ENCODE measurements at regions not wholly inside any gene's neighbourhood (a gene's known extent, or its start where the extent isn't known, plus 50 kb on each side); places are given as distances from the start of the nearest gene placed in this dataset.

DNA sequence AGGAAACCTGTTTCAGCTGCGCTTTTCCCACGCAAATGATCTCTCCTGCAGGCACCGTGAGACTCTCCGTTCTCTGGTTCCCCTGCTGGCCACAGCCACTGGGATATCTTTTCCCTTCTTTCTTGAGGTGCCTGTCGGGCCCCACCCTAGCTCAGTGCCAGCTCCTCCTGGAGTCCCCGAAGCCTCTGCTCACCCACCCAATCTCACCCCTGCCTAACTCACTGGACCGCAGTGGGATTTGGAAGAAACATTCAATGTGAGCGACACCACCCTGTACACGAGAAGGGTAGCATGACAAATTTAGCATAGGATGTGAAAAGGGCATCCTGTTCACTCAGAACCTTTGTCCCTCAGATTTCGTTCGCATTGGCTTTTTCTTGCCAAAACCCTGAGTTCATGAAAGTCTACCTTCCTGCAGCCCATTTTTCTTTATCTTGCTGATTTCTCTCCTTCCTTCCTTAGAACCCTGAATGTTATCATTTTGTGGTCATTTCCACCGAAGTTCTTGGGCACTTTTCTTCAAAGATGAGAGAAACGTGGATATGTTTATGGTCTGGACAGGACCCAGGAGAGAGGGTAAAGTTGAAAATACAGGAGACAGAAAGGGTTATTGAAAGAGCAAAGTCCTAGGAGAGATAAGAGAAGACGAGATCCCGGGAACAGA is 63.6 kb upstream of the ELK3 start:
- no peak for TF ChIP-seq PAX5 (IDR thresholded peaks at IDR 0.05; ENCODE audit: insufficient read depth, low read length, severe bottlenecking)
- no peak for FAIRE-seq
- DNase-seq (ENCODE audit: insufficient read length, low spot score) = no peak

DNA sequence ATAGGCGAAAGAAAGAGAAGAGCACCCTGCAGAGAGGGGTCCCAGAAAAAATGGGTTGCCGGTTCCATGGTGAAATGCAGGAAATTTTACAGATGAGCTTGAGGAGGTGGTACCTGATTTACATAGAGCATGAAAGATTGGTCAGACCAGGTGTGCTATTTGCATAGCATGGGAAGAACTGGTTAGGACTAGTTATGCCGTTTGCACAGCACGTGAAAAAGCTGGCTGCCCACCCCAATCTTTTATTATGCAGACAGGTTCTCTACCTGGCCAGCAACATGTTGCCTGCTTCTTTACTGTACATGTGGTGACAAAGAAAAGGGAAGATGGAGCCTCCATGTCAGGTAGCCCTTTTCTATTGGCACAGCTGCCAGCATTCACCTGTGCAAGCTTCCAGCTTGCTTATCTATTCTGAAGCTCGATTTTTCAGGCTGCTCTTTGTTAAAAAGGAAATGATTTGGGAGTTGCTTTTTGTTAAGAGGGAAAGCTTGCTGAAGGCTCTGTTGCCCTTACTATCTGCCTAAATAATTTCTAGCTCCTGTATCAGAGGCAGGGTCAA is 62.9 kb upstream of the ELK3 start:
- DNase-seq (ENCODE audit: insufficient read length, low spot score) (no peak), FAIRE-seq (no peak)
- no peak for TF ChIP-seq POLR2AphosphoS5 (IDR thresholded peaks at IDR 0.05; ENCODE audit: low read depth, low read length)
- TF ChIP-seq TAF1 (IDR thresholded peaks at IDR 0.05; ENCODE audit: low read depth, low read length) = no peak
- TF ChIP-seq SPI1 (IDR thresholded peaks at IDR 0.05; ENCODE audit: low read depth, low read length) = no peak
- no peak for TF ChIP-seq POU2F2 (IDR thresholded peaks at IDR 0.05; ENCODE audit: low read depth, low read length)
- no peak for TF ChIP-seq POLR2A (IDR thresholded peaks at IDR 0.05; ENCODE audit: low read depth, low read length)
- TF ChIP-seq PAX5 (IDR thresholded peaks at IDR 0.05; ENCODE audit: insufficient read depth, low read length, severe bottlenecking) = no peak

DNA sequence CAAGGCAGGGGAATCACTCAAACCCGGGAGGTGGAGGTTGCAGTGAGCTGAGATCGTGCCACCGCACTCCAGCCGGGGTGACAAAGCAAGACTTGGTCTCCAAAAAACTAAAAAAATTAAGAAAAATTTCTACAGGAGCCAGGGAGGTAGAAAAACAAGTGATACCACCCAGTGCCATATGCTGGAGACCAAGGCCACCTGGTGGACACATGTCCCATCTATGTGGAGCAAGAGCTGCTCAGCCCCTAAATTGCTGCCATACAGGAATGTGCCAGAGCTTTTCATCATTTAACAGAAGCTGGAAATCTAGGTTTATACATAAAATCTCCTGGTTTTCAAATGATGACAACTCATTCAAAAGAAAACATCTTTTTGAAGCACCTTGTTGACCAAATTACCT is 61.4 kb upstream of the ELK3 start:
- FAIRE-seq = no peak
- no peak for TF ChIP-seq SPI1 (IDR thresholded peaks at IDR 0.05; ENCODE audit: low read depth, low read length)
- no peak for TF ChIP-seq POLR2AphosphoS5 (IDR thresholded peaks at IDR 0.05; ENCODE audit: low read depth, low read length)
- no peak for DNase-seq (ENCODE audit: insufficient read length, low spot score)

DNA sequence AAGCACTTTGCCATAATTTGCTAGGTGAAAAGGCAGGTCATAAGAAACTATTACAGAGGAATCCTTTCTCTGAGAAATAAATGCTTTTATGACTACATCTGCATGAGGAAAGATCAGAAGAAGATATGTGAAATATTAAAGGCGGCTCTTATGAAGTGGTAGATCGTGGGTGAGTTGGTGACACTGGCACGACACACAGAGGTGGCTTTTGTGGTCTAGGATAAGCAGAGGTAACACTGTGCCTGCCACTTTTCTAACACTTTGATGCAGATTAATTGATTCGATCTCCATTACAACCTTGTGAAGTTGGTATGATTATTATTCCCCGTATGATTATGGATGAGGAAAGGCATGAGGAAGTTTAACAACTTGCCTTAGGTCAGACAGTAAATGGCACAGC is 60.0 kb upstream of the ELK3 start:
- TF ChIP-seq POU2F2 (IDR thresholded peaks at IDR 0.05; ENCODE audit: low read depth, low read length) (no peak), POLR2AphosphoS5 (IDR thresholded peaks at IDR 0.05; ENCODE audit: low read depth, low read length) (no peak), POLR2A (IDR thresholded peaks at IDR 0.05; ENCODE audit: low read depth, low read length) (no peak), TAF1 (IDR thresholded peaks at IDR 0.05; ENCODE audit: low read depth, low read length) (no peak), SPI1 (IDR thresholded peaks at IDR 0.05; ENCODE audit: low read depth, low read length) (no peak), PAX5 (IDR thresholded peaks at IDR 0.05; ENCODE audit: insufficient read depth, low read length, severe bottlenecking) (no peak)
- FAIRE-seq (no peak), DNase-seq (ENCODE audit: insufficient read length, low spot score) (no peak)

DNA sequence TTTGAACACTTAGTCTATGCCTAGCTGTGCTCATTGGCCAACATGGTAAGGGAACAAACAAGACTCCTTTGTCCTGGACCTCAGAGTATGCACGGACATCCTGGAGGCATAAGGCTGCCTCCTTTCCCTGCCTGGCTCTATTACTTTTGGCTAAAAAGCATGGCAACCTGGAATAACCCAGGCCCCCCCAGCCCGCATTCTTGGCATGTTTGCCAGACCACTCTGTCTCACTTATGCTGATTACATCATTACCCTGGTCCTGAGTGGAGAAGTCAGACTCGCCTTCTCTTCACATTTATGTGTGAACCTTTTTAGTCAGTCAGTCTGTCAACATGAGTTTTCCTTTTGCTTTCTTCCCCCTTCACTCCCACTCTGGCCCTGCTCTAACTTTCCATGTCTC is 58.0 kb upstream of the ELK3 start:
- DNase-seq (ENCODE audit: insufficient read length, low spot score) = no peak
- FAIRE-seq = no peak
- TF ChIP-seq SPI1 (IDR thresholded peaks at IDR 0.05; ENCODE audit: low read depth, low read length) = no peak
- no peak for TF ChIP-seq POLR2AphosphoS5 (IDR thresholded peaks at IDR 0.05; ENCODE audit: low read depth, low read length)
- no peak for TF ChIP-seq POU2F2 (IDR thresholded peaks at IDR 0.05; ENCODE audit: low read depth, low read length)

DNA sequence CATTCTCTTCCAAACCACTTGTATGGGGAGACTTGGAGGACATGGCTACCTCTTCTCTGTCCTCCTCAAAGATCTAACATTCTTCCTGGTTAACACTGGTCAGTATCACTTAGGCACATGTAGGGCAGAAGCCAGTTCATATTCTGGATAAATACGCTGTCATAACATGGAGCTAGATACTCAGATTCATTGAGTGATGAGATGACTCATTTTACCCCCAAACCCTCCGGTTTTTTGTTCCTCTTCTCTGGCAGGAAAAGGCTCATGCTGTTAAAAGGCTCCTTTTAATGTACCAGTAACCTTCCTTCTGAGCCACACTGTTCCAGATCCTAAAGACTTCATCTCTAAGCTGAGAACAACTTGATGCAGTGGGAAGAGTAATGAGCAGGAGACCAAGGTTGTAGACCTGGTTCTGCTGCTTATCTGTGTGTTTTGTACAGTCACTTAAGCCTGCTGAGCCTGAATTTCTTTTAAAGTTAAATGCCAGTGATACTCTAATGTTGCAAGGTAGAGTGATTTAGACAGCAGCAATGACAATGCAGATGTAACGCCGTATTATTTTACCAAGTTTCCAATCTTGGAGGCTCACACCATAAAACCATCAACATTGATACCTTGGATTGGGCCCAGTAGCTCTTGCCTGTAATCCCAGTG is 57.3 kb upstream of the ELK3 start:
- TF ChIP-seq POU2F2 (IDR thresholded peaks at IDR 0.05; ENCODE audit: low read depth, low read length) = no peak
- FAIRE-seq (no peak), DNase-seq (ENCODE audit: insufficient read length, low spot score) (no peak)

DNA sequence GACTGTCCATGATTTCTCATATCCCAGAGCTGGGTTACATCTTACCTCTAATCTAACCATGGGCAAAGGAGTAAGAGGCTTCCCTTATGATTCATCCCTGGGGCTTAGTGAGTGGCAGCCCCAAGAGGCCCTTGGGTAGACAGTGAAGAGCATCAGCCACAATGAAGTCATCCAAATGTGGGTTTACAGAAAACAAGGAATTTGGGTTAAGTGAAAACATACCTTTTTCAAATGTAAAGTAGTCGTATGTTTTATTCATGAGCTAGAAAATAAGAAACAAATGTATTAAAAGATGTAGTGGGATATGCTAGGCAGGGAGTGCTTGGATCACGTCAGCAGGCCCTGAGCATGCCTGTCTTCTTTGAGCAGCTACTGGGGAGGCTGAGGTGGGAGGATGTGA is 54.0 kb upstream of the ELK3 start:
- no peak for TF ChIP-seq POLR2AphosphoS5 (IDR thresholded peaks at IDR 0.05; ENCODE audit: low read depth, low read length)
- TF ChIP-seq PAX5 (IDR thresholded peaks at IDR 0.05; ENCODE audit: insufficient read depth, low read length, severe bottlenecking) = no peak
- TF ChIP-seq SPI1 (IDR thresholded peaks at IDR 0.05; ENCODE audit: low read depth, low read length) = no peak
- TF ChIP-seq POLR2A (IDR thresholded peaks at IDR 0.05; ENCODE audit: low read depth, low read length) = no peak
- TF ChIP-seq POU2F2 (IDR thresholded peaks at IDR 0.05; ENCODE audit: low read depth, low read length) = no peak
- TF ChIP-seq TAF1 (IDR thresholded peaks at IDR 0.05; ENCODE audit: low read depth, low read length) = no peak
- DNase-seq (ENCODE audit: insufficient read length, low spot score) = no peak
- FAIRE-seq = no peak

DNA sequence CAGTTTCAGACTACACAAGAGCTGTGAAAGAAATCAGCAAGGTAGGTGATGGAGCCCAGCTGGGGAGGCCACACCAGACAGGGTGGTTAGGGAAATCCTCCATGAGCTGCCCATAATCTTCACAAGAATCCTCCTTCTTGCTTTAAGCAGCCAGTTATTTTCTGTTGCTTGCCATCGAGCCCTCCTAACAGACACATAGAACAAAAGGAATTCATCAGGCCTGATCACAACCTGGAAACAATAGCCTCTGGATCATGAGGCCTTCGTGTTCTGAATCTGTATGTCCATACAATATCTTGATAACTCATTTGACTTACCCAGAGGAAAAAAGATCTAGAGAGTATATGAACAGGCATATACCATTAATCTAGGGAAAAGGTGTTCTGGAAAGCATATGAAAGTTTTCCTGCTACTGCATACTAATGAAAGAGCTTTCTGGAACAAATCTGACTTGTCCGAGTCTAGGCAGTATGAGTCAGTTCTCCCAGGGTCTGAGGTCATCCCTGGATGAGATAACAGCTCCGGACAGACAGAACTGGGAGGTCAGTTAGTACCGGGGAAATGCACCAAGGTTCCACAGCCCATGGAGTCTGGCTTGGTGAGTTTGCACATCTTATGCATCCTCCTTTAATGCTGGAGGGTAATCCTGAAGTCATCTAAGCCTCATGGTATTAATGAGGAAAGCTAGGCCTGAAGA is 52.8 kb upstream of the ELK3 start:
- no peak for FAIRE-seq
- DNase-seq (ENCODE audit: insufficient read length, low spot score) = no peak
- TF ChIP-seq POLR2AphosphoS5 (IDR thresholded peaks at IDR 0.05; ENCODE audit: low read depth, low read length) (no peak), SPI1 (IDR thresholded peaks at IDR 0.05; ENCODE audit: low read depth, low read length) (no peak), TAF1 (IDR thresholded peaks at IDR 0.05; ENCODE audit: low read depth, low read length) (no peak), PAX5 (IDR thresholded peaks at IDR 0.05; ENCODE audit: insufficient read depth, low read length, severe bottlenecking) (no peak), POU2F2 (IDR thresholded peaks at IDR 0.05; ENCODE audit: low read depth, low read length) (no peak), POLR2A (IDR thresholded peaks at IDR 0.05; ENCODE audit: low read depth, low read length) (no peak)

DNA sequence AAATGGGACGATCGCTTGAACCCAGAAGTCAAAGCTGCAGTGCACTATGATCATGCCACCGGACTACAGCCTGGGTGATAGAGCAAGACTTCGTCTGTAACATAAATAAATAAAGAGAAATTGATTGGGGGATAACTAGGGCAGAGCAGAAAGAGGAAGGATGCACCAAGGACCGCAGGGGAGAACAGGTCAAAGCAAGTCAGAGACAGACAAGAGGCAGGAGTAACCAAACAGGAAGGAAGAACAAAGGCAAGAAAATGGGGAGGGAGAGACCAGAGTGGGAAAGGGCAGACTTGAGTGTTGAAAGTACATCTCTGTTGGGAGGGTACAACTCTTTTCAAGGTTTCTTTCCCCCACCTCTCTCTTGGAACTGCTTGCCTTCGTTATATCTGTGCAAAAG is 50.8 kb upstream of the ELK3 start:
- TF ChIP-seq TAF1 (IDR thresholded peaks at IDR 0.05; ENCODE audit: low read depth, low read length) (no peak), PAX5 (IDR thresholded peaks at IDR 0.05; ENCODE audit: insufficient read depth, low read length, severe bottlenecking) (no peak), POLR2AphosphoS5 (IDR thresholded peaks at IDR 0.05; ENCODE audit: low read depth, low read length) (no peak), SPI1 (IDR thresholded peaks at IDR 0.05; ENCODE audit: low read depth, low read length) (no peak), POU2F2 (IDR thresholded peaks at IDR 0.05; ENCODE audit: low read depth, low read length) (no peak), POLR2A (IDR thresholded peaks at IDR 0.05; ENCODE audit: low read depth, low read length) (no peak)
- no peak for DNase-seq (ENCODE audit: insufficient read length, low spot score)
- FAIRE-seq = no peak
